GM19043 (cell line): ENCODE measurements at regions not wholly inside any gene's neighbourhood (a gene's known extent, or its start where the extent isn't known, plus 50 kb on each side); places are given as distances from the start of the nearest gene placed in this dataset.

Source experiments
- ATAC-seq: cut with Tn5 transposase; IDR thresholded peaks from one replicate; pipeline ENCODE4 v1.9.1; 2021; ENCODE audit warnings: low read depth; ENCODE audit not compliant: unreplicated experiment

DNA sequence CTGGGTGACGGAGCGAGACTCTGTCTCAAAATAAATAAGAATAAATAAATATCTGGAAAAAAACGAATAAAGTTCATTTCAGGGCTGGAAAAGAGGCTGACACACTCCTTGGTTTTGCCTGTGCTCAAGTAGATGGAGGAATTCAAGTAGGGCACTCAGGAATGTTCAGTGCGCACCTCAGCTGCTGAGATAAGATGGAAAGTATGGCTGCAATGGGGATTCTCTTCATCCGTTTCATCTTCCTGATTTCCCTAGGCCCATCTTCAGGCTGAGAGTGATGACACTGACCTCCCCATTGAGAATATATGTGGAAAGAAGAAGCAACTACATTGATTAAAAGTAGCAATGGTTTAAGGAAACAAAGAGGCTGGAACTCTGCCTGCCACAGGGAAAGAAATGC, 130.5 kb upstream of the ZNF644 start:
- no peak for ATAC-seq

DNA sequence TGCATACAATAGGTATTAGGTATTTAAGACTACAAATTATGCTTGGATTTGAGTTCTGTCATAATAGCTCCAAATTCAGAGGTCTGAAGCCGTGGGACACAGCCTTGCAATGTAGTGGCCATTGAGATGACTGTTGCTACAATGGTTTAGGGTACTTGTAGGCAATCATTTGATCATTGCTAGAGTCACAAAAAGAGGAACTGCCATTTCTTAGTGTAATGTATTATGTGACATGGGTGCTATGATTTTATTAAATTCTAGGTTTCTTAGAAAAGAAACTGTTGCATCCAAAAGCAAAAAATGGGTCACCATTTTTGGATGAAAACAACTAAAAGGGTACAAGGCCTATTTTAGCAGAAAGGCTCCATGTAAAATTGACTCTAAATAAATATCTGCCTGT, 129.9 kb upstream of the ZNF644 start:
- ATAC-seq: no peak

DNA sequence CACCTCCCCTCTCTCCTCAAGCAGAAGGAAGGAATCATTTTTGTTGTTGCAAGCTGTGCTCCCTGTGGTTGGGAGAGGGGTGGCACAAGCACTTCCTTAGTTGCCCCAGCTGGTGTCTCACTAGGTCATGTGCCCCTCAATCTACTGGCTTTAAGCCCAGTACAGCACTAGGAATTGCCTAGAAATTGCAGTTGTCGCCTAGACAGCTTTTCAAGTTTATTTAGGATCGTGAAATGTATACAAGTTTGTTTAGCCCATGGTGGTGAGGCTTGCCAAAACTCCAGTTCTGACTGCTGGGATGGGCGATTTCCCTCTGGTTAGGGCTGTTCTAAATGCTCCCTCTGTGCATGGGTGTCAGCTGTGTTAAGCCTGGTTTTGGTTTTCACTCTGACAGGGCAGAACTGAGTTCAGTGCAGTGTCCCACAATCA, 126.8 kb upstream of the ZNF644 start:
- no peak for ATAC-seq

DNA sequence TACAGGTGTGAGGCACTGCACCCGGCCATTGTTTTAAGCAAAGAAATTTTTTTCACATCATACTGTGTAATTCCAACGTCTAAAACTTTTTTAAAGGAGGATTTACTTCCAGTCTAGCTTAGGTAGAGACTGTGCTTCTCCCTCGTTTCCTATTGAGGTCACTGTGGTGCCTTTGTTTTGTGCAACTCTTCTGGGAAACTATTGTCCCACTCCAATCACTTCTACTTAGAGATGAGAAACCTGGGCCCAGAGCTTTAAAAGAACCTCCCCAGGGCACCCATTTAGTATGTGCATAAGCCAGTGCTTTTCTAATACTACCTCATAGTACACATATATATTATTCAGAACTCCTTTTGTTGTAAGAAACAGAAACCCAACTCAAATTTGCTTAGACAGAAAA, 120.0 kb upstream of the ZNF644 start:
- no peak for ATAC-seq

DNA sequence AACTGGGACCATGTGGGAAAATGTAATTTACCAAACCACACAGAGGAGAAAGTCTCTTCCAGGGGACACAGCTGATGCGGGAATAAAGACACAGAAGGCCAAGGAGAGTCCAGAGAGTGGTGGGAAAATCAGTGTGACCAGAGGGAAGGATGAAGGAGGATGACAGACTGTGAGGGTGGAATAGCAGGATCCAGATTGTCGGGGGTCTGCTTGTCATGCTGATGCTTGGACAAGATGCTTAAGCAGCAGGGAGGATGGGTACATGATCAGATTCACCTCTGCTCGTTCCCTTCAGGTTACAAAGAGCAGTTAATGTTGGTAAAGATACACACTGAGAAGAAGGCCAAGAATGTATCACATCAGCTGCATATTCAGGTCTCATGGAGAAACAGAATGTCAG, 117.1 kb upstream of the ZNF644 start:
- no peak for ATAC-seq

DNA sequence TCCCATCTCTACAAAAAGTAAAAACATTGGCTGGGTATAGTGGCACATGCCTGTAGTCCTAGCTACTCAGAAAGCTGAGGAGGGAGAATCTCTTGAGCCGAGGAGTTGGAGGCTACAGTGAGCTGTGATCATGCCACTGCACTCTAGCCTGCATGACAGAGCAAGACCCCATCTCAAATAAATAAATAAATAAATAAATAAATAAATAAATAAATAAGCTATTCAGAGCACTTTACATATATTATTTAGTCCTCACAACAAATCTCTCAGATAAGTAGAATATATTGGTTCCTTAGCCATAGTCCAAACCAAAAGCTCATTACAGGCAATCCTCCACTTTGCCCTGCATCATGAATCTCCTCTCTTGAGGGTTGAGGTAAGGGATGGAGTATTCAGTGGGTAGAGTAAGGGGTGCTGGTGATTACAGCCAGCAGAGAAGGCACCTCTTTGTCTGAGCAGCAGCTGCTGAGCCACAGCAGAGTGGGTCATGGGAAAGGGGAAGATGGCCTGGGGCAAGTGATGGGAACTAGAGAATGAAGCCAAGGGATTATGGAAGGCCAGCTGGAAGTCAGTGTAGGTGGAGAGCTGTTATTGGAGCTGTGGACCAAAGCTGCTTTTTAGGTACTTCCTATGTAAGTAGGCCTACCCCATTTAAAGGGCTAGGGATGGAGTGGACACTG, 115.5 kb upstream of the ZNF644 start:
- no peak for ATAC-seq

DNA sequence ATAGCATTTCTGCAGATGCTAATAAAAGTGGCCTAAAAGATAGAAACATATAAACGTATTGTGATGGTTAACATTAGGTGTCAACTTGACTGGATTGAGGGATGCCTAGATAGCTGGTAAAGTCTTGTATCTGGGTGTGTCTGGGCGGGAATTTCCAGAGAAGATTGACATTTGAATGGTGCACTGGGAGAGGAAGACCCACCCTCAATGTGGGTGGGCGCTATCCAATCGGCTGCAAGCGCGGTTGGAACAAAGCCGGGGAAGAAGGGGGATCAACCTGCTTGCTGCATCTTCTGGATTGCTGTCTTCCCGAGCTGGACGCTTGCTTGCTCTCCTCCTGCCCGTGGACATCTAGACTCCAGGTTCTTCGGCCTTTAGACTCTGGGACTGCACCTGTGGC, 114.0 kb upstream of the ZNF644 start:
- no peak for ATAC-seq

DNA sequence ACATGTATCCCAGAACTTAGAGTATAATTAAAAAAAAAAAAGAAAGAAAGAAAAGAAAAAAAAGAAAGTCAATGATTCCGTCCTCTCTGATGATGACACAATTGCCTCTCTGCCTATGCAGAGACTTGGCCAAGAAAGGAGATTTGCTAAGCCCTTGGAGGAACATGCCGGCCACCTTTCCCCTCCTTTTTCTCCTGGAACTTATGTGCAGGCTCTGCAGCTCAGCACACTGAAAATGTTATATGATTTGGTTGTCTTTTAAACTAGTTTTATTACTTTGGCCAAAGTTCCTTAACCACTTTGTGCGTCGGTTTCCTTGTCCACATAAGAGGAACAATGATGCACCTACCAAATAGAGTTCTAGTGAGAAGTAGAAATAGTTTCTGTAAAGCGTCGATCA, 111.4 kb upstream of the ZNF644 start:
- no peak for ATAC-seq

DNA sequence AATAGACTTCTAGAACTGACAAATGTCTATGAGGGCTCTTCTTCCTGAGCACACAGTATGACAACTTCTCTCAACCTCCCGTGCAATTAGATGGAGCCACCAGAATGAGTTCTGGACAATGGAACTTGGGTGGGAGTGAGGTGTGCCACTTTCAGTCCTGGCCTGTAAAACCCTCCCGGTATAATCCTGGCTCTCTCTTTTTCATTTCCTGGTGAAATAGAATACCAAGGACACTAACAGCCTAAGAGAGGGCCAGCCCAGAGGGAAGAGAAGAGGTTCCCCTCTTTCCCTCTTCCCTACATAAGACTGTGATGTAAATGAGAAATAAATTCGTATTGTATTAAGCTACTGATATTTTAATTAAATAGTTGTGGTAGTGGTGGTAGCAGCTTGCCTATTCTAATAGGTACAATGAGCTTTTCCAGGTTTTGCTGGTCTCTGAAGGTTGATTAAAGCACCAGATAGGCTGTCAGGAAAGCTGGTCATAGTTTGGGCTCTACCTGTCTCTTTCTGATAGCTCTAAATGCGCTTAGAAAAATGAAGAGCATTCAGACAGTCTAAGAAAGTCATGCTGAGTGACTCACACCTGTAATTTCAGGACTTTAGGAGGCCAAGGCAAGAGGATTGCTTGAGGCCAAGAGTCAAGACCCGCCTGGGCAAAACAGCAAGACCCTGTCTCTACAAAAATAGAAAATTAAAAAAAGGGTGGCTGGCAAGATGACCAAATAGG, 108.6 kb upstream of the ZNF644 start:
- ATAC-seq: no peak

DNA sequence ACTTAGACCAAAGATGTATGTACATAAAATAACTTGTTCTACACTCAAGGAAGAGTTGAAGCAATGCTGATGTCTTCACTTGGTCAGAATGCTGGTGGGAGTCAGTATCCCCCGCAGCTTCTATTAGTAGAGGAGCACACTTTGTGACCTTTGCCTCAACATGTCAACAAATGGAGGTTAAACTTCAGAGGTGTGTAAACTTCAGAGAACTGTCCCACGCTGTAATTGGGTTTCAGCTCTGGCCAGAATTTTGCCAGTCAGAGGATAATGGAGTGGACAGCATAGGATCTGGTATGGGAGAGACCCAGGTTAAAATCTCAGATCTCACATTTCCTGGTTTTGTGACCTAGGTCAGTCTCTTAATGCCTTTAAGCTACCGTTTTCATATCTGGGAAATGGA, 107.6 kb upstream of the ZNF644 start:
- no peak for ATAC-seq

DNA sequence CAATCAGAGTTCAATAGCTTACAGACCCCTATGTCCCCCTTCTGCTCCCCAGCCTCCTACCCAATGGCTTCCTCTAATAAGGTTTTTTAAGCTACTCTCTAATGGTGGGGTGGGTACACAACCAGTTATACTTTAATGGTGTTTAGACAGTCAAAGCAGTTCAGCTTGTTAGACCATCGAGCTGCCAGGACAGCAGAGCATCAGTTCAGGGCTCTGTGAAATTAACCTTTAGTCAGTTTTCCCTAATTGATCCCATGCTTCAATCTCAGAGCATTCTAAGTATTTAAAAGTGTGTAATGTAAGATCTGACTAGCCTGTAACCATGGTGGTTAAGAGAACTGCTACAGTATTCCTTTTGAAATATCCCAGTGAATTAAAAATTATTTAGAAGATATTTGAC, 107.2 kb upstream of the ZNF644 start:
- ATAC-seq: no peak

DNA sequence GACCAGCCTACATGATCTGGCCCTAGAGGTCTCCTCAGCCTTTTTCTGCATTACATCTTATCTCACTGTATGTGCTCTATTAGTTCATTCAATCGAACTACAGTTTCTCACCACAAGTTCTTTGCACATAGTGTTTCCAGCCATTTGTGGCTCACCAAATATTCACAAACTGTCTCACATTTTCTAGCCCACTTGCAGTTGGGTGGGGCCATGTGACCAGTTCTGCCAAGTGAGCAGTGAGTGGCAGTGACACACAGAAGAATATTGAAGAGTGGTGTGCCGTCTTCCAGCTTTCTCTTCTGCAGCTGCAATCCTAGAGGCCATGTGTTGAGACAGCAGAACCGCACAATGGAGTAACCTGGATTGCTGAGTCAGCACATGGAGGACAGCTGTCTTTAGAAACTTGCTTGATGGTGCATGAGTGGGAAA, 103.2 kb upstream of the ZNF644 start:
- ATAC-seq: no peak

DNA sequence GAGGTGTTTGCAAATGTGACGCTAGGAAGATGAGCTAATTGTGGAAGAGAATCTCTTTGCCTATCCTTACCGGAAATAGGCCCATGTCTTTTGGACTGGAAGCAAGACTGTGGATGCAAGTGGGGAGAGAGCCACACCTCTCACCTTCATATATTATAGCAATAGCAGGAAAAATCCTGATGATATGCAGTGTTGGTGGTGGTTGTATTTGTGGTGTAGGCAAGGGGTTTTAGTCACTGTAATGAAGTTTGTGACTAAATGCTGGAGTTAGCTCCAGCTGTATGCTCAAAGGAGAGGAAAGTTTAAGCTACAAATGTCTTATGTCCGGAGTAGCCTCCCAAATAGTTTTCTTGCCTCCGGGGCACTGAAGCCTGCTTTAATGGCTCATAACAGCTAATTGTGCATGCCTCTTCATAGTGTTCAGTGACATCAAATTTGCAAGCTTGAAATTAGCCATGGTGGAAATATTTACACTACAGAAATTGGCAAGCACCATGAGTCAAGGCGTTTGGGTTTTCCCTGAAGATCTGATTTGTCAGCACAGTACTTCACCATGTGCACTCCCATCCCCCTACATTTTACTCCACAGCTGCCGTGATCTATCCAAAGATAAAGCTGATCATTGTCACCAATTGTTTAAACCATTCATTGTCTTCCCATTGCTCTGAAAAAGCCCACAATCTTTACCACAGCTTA, 102.6 kb upstream of the ZNF644 start:
- no peak for ATAC-seq

DNA sequence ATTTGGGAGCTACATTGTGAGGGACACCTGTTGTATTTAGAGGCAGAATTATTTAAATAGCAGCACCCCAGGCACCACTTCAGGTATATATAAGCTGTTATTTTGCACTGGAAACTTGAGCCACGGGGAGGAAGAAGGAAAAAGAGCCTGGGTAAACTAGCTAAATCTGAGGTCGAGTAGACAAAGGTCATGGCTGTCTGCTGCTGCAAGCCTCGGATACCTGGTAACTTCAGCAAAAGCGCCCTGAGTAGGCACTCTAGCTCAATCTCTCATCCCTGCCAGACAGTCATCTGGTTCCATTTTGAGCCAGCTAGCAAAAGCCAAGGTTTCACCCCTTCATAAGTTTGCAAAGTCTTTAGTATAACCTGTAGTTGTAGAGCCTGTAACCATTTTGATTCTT, 101.9 kb upstream of the ZNF644 start:
- no peak for ATAC-seq

DNA sequence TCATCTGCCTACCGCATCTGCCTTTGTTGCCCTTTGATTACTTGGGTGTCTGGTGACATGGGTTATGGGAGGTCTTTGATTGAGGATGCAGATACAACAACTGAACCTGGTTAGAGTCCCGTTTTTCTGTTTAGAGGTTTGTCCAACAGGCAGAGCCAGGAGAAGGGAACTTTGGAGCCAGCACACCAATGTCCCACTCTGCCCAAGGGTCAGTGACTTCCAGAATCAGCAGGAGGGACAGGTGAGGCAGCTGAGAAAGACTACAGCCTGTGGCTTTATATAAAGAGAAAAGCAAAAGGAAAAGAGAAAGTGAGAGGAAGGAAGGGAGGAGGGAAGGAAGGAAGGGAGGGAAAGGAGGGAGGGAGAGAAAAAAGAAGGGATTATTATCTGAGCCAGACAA, 101.5 kb upstream of the ZNF644 start:
- ATAC-seq: no peak

DNA sequence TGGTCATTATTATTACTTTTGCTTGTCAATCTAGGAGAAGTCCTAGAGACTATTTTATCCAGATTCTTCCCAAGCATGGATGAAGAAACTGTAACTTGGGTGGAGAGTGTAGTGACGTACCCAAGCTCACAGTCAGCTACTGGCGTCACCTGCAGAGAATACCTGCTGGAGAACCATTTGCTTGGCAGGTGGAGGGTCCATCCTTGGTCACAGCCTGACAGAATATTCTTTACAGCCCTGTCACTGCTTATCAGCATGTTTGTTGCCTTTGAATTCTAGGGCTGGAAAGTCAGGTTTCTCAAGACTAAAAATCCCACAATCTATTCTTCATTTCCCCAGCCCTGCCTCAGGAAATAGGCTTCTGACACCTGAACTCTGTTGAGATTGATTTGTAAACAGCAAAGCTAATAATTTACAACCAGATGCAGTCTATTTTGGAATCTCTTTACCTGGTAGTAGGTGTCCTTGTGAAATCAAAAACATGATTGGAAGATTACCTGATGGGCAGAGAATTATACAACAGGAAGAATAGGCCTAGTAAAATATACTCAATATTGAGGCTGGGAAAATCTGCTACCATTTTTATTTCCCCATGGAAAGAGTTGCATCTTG, 100.4 kb upstream of the ZNF644 start:
- no peak for ATAC-seq

DNA sequence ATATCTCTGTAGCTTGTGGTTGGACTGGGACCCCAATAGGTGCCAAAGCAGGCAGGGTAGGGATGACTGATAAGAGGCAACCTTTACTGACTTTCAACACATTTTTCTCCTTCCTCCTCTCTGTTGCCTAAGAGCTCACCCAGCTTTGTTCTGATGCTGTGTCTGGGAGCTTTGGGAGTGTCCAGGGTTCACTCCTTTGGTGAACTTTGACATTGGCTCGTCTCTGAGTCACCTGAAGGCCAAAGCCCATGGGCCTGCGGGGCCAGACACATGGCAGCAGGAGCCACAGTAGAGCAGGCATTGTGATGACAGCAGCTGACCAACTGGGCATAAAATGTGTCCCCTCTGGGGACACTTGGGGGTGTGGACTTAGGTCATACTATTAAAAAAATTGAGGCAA, 99.5 kb upstream of the ZNF644 start:
- ATAC-seq: no peak

DNA sequence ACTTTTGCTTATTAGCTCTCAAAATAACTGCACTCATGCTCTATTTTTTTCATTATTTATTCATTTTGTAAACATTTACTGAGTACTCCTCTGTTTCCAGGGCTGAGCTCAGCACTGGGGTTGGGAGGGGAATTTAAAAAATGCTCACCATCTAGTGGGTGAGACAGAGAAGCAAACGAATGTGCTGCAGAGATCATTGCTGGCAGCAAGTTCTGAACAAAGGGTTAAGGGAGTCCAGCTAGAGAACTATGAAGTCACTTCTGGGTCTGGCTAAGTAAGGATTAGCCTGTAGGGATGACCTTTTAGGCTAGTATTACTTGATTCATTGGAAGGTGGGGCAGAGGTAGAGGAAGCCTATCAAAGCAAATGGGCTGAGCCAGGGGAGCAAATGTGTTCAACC, 99.1 kb upstream of the ZNF644 start:
- ATAC-seq: no peak

DNA sequence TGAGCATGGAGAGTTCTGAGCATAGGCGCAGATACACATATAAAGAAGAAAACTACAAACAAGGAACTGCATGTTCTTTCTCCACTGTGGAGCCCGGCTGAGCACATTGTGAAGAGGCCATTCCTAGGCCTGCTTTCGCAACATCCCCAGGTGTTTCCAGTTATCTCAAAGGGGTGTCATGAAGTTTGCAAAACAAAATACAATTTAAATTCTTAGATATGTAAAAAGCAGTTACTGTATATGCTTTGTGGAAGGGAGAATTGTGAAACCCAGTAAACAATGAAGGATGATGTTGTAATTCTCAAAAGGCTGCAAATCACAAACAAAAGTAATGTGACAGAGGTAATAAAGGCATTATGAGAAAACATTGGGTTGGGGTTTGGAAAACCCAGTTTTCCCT, 98.6 kb upstream of the ZNF644 start:
- ATAC-seq: no peak

DNA sequence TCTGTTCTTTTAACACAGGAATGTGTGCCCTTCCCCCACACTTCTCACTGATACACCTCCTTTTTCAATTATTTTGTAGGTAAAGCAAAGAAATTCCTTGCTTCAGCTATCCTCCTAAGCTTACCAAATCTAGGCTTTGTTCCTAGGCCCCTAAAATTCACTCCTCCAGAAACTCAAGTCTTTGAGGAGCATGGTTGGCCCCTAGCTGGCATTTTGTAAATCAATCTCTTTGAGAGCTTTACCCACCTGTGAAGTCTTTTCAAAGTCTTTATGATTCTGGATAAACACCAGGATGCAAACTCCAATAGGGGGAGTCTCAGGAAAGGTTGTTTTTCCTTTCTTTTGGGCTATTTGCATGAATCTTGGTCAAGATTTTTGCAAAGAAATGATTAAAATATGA, 82.9 kb upstream of the ZNF644 start:
- ATAC-seq: no peak

DNA sequence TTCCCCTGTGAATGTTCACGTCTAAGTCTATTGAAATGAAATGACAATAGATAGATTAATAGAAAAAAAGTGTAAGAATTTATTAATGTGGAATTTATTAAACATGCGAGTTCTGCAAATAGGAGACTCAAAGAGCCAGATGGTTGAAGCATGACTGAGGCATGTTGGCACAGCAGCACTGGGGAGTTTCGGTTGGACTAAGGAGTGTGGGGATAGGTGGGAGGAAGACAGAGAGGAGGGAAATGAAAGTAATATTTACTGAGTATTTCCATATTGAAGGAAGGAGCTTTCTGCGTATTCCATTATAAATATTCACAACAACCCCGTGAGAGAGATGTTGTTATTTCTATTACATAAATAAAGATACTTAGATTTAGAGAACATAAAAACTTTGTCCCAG, 79.5 kb upstream of the ZNF644 start:
- ATAC-seq: no peak
